Activated T-cell treated with anti-CD3 and anti-CD28 coated beads for 48 hours (primary cell): ENCODE measurements at regions not wholly inside any gene's neighbourhood (a gene's known extent, or its start where the extent isn't known, plus 50 kb on each side); places are given as distances from the start of the nearest gene placed in this dataset.
"Not testable (repeated sequence)": the region's sequence is repeated elsewhere in the genome, so short reads cannot be mapped to it uniquely, and the experiment has no call there.

Source experiments
- DNase-seq: peaks from one replicate; pipeline ENCODE4 v3.0.0-alpha.2; 2020; ENCODE audit warnings: low read depth

DNA sequence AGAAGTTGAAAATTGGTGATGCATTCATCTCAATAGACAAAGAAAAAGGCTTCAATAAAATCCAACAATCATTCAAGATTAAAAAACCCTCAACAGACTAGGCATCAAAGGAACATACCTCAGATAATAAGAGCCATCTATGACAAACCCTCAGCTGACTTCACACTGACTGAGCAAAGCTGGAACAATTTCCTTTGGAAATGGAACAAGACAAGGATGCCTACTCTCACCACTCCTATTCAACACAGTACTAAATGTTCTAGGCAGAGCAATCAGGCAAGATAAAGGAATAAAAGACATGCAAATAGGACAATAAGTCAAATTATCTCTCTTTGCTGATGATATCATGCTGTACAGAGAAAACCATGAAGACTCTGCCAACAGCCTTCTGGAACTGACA lies 1188.1 kb downstream of the DTWD2 start:
- DNase-seq = no peak

GRCh38 chr5:117794847-117795246 lies 1193.5 kb downstream of the DTWD2 start:
- DNase-seq = no peak

DNA sequence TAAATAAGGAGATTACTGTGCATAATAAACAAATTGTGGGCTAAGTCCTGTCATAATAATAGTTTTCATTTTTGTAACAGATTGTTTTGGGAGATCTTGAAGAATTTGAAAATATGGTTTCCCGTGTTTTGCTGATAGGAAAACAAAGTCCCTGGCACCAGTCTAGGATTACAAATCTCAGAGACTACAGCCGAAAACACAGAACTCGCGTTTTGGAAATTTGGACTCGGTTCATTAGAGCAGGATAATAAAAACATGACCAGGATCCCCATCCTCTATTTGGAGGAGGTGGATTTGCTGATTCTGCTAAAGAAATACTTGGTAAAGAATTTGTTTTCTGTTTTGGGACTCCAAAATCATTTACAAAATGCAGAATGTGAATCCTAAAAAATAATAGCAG lies 1194.4 kb downstream of the DTWD2 start:
- no peak for DNase-seq

GRCh38 chr5:117792476-117792875 lies 1195.9 kb downstream of the DTWD2 start:
- no peak for DNase-seq

DNA sequence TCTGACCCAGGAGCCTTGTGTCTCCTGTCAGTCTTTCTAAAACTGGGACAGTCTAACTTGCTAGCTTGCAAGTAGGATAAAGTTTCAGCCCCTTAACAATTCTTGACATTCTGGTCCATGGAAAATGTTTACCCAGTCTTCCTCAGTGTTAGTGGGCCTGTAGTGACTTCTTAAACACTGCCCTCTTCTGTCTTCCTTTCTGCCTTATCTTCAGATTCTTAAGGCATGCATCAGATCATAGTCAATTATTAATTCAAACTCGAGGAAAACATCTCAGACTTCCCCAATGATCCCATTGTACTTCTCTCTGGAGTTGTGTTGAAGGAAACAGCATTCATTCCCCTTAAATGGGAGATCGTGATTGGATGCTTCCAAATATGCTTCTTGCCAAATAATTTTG lies 1199.8 kb downstream of the DTWD2 start:
- DNase-seq = no peak

DNA sequence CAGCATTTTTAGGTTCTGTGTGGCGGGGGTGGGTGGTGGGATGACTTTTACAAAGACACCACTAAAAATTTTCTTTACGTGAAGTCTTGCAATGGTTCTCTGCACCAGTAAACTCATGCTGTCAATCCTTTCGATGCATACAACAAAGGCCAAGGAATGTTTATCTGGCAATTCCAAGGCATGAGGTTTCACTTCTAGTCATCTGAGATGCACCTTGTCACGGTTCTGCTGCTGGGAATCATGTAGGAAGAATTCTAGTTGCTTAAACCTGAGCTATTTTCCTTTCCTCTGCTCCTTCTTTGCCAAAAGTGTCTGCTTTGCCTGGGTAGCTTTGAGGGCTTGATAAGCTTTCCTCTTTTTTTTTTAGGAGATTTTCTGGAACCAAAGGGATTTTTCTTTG lies 1204.5 kb upstream of the SEMA6A start:
- no peak for DNase-seq

DNA sequence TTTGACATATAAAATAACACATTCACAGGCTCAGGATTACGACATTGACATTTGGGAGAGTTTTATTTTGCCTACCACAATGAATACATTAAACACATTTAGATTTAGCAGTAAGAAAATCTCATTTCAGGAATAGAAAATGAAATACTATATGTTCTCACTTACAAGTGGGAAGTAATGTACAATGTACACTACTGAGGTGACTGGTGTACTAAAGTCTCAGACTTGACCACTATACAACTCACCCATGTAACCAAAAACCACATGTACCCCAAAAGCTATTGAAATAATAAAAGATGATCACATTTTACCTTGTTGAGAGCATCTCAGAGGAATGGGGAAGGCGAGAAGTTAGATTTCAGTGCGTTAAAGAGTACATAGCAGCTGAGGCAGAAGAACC lies 1202.4 kb upstream of the SEMA6A start:
- no peak for DNase-seq

DNA sequence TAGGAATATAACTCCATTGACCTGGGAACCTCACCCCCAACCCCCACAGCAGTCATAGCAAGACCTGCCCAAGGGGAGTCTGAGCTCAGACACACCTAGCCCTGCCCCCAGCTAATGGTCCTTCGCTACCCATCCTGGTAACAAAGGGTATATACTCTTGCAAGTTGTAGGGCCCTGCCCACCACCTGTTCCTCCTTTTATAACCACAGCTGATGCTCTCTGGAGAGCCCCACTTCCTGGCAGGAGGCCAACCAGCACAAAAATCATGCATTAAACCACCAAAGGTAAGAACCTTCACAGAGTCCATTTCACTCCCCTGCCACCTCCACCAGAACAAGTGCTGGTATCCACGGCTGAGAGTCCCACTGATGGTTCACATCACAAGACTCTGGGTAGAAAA lies 1195.3 kb upstream of the SEMA6A start:
- no peak for DNase-seq

GRCh38 chr5:117763271-117763670 lies 1188.6 kb upstream of the SEMA6A start:
- no peak for DNase-seq

DNA sequence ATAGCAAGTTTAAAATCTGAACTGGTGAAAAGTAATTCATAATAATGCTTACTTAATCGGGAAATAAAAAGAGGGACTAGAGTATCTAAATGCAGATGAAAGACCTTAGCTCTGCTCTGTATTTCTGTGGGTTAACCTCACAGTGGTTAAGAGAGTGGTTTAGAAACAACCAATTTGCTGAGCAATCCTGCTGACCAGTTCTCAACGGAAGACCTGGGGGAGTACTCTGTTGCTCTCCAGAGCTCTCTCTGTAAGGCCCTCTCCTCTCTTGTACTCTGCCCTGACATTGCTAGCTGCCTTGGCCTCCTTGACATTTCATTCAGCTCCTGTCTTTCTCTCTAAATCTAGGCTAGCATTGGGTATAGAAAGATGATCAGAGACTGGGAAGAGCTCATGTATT lies 1186.6 kb upstream of the SEMA6A start:
- no peak for DNase-seq

- DNase-seq = no peak
These were observed 1185.4 kb upstream of the SEMA6A start for GRCh38 chr5:117759849-117760499.

DNA sequence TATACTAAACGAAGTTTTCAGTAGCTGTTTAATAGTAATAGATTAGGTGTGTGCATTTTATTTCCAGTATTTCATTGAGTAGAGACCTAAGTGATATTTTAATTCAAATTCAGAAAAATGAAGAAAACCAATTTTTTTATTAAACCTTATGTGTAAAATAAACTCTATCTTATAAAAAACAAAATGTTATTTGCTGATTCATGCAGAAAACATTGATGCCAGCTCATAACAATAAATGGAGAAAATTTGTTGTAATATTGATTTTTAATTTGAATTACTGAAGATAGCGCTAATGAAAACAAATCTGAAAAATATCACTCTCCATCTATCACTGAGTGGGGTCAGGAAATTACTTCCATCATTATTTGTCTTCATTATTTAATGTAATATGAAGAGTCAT lies 1177.8 kb upstream of the SEMA6A start:
- no peak for DNase-seq

GRCh38 chr5:117748336-117748735 lies 1173.7 kb upstream of the SEMA6A start:
- no peak for DNase-seq

DNA sequence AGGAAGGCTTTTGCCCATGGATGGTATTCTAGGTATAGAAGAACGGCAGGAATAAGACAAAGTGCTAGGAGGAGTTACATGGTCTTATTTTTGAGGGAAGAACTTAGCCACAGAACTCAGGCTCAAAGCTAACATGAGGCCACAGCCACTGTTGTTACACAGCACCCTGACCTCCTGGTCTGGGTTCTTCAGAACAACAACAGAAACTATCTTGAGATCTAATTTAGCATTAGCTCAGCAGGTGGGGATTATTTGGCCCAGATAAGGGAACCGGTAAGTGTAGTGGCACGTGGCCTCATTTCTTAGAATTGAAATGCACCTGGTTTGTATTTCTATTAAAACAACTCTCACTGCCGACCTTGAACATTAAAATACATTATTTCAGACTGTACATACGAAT lies 1168.7 kb upstream of the SEMA6A start:
- no peak for DNase-seq

DNA sequence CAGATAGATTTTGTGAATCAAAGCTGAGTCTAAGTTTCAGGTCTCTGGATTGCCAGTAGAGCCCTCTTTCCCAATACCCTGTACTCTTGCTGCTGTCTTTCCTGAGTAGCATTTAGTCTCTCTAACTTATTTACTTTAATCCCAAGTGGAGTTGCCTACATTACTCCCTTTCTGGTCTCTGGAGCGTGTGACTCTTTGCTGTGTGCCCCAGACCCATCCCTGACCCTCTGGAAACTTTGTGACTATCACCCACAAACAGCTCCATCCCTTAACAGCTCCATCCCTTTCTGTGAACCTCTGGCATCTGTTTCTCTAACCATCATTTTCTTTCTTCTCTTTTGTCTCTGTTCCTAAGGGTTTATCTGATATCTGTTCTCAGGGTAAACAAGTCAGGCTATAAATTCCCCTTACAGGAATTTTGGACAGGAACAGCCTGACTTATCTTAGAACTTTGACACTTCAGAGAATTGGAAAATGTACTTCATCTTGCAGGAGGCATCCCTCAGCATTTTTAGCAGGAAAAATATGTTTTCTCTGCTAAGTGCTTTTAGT lies 1167.1 kb upstream of the SEMA6A start:
- no peak for DNase-seq

DNA sequence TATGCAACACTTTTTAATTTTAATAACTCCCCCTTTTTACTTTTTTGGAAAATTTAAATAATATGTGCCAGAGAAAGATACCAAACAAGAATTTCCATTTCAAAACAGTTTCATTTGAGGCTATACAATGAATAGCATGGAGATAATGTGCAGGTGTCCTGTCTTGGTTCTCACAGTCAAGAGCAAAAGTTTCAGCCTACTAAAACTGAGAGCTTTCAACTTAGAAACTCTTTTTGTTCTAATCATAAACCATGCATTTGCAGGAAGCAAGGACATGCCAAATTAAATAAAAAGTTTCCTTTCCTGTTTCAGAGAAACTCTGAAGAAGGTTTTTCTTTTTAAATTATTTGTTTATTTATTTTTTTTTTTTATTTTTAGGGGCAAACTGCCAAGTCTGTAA lies 1165.6 kb upstream of the SEMA6A start:
- DNase-seq = no peak

DNA sequence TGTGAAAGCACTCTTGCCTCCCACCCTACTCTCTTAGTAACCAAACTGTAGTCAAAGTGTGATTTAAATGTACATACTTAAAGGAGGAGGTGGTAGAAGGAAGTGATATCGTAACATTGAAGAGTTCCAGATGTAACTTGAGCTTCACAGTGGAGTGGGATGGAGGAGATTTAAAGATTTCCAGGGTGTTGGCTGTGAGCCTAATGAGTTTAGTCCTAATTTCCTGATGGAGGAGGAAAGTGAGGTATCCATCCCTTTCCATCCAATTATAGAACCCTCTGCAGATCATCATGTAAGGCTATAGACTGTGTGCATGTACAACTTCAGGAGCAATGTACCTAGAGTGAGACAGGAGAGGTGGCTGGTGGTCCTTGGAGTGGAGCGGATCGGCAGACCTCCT lies 1163.9 kb upstream of the SEMA6A start:
- DNase-seq = no peak

DNA sequence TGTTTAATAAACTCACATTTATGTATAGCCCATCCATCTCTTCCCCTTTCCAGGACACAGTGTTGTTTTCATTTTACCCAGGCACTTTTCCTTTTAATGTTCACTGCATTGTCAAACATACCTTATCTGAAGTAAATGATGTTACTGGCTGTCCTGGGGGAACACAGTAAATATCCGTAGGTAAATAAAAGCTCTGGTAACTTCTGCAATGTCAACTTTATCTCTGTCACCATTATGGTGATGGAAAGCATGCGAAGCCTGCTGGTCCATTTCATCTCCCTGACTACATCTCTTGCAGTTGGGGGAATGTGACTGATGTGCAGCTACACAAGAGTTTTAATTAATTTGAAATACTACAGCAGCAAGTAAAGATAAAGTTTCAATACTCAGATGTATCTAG lies 1162.1 kb upstream of the SEMA6A start:
- no peak for DNase-seq

GRCh38 chr5:117734056-117734455 lies 1159.4 kb upstream of the SEMA6A start:
- DNase-seq = no peak

GRCh38 chr5:117733051-117733450 lies 1158.4 kb upstream of the SEMA6A start:
- no peak for DNase-seq

- no peak for DNase-seq
These were observed 1157.6 kb upstream of the SEMA6A start for GRCh38 chr5:117732264-117732663.

- no peak for DNase-seq
These were observed 1156.8 kb upstream of the SEMA6A start for GRCh38 chr5:117731446-117731845.

GRCh38 chr5:117720784-117721183 lies 1146.2 kb upstream of the SEMA6A start:
- not testable (repeated sequence) for DNase-seq

DNA sequence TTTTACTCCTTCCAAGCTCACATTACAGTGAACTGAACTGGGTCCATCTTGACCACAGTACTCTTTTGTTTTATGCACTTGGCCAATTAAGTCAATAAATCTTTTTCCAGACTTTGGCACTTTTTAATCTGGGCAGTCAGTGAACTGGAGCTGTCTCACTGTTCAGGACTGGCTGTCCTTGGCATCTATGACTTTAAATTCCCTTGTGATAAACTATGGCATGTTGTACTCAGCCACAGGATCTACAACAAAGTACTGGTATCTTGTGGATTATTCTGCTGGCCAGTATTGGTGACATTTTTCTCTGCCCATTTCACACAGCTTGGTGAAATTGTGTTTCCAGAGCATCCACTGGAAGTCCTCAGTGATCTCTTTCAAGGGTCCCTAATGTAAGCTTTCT lies 1144.8 kb upstream of the SEMA6A start:
- DNase-seq = no peak
